Motor neuron (in vitro differentiated cells): ENCODE measurements at regions not wholly inside any gene's neighbourhood (a gene's known extent, or its start where the extent isn't known, plus 50 kb on each side); places are given as distances from the start of the nearest gene placed in this dataset.

Experiments
- ATAC-seq, 8 experiments: fragments of 200-7000 bp; cut with Tn5 transposase; replicated peaks in 6 of 8; 2 replicates each; pipeline ENCODE4 v1.8.0; 2021; ENCODE audit warnings: mild to moderate bottlenecking in 8 of 8, moderate library complexity in 8 of 8
- H3K27ac ChIP-seq, 2 donors: fragments of 250-450 bp; sonication (Bioruptor Pico); 2 replicates each; pipeline ENCODE4 v1.9.0; 2021; ENCODE audit warnings: antibody characterized with exemption in 2 of 2, mild to moderate bottlenecking in 2 of 2, moderate library complexity in 1 of 2
- H3K4me1 ChIP-seq, 2 donors: fragments of 250-450 bp; sonication (Bioruptor Pico); replicated peaks in 1 of 2; 2 replicates each; pipeline ENCODE4 v1.6.1; 2021; ENCODE audit warnings: antibody characterized with exemption in 2 of 2, mild to moderate bottlenecking in 2 of 2, moderate library complexity in 1 of 2
- H3K4me3 ChIP-seq, 5 donors: fragments of 250-450 bp; sonication (Bioruptor Pico); 2 replicates each; pipeline ENCODE4 v1.9.0; 2021; ENCODE audit warnings: antibody characterized with exemption in 5 of 5, mild to moderate bottlenecking in 5 of 5, moderate library complexity in 4 of 5
- WGBS, 10 experiments: fragments of 450-650 bp; shearing (Covaris generic); methylation state at CpG; one replicate each; pipeline ENCODE4 v1.0.0; 2022; 5-methylcytosine and 5-hydroxymethylcytosine counted together
- in situ Hi-C, 9 experiments: fragments of 400-800 bp; cut with MboI; loops; one replicate each; pipeline ENCODE4 v1.15.0; 2021; ENCODE audit warnings: low sequenced_read_pairs in 9 of 9, low pct_unique_long_range_greater_than_20kb in 2 of 9; ENCODE audit not compliant: unreplicated experiment in 9 of 9

DNA sequence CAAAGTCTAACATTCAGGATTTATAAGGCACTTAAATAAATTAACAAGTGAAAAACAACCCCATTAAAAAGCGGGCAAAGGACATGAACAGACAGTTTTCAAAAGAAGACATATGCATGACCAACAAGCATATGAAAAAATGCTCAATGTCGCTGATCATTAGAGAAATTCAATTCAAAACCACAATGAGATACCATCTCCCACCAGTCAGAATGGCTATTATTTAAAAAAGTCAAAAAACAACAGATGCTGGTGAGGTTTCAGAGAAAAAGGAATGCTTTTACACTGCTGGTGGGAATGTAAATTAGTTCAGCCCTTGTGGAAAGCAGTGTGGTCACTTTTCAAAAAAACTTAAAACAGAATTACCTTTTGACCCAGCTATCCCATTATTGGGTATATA is 60.7 kb upstream of the BDKRB2 start:
- peaks cover 0 to 9% of the 10 kb centered on the region in 2 donors for H3K4me1 ChIP-seq
- no peak overlapping the region for H3K27ac ChIP-seq
- no peak for ATAC-seq
- H3K4me3 ChIP-seq: no peak overlapping the region
- in situ Hi-C loops: no loop called here
- WGBS, 10 experiments: 6 to 100% (median 66%) methylated on average over 1 to 2 of the region's 2 CpGs

GRCh38 chr14:96145116-96145864 is 59.3 kb upstream of the BDKRB2 start:
- ATAC-seq: peak in 2 of 8 experiments; percentile 35 to 68
- 3 to 95% (median 69%) methylated on average over 3 to 6 of the region's 6 CpGs; no CpG with 5 or more reads in 1 of the 10 experiments for WGBS, 10 experiments
- Histone ChIP-seq H3K4me1 (peaks cover 0 to 9% of the 10 kb centered on the region in 2 donors), H3K27ac (no peak overlapping the region), H3K4me3 (no peak overlapping the region)
- in situ Hi-C loops: no loop called here

GRCh38 chr14:96146131-96146771 is 58.4 kb upstream of the BDKRB2 start:
- peak overlapping the region in 1 of 2 donors; percentile 70 for H3K27ac ChIP-seq
- no peak overlapping the region for H3K4me3 ChIP-seq
- in situ Hi-C loops: no loop called here
- peaks cover 0 to 9% of the 10 kb centered on the region in 2 donors for H3K4me1 ChIP-seq
- ATAC-seq: peak; percentile 66 to 99 (median 82)
- 50 to 100% (median 83%) methylated on average over 1 to 4 of the region's 4 CpGs; no CpG with 5 or more reads in 1 of the 10 experiments for WGBS, 10 experiments

GRCh38 chr14:96148631-96149030 is 56.0 kb upstream of the BDKRB2 start:
- Histone ChIP-seq H3K4me1 (peaks cover 0 to 9% of the 10 kb centered on the region in 2 donors), H3K27ac (no peak overlapping the region), H3K4me3 (no peak overlapping the region)
- in situ Hi-C loops: no loop called here
- WGBS, 10 experiments: 40 to 100% (median 83%) methylated on average over 1 to 3 of the region's 3 CpGs; no CpG with 5 or more reads in 6 of the 10 experiments
- ATAC-seq: no peak

- no peak for ATAC-seq
- H3K4me3 ChIP-seq: no peak overlapping the region
- WGBS, 10 experiments: 0 to 83% (median 80%) methylated on average over 1 of the region's 4 CpGs; no CpG with 5 or more reads in 7 of the 10 experiments
- in situ Hi-C loops: no loop called here
- peaks cover 0 to 9% of the 10 kb centered on the region in 2 donors for H3K4me1 ChIP-seq
- no peak overlapping the region for H3K27ac ChIP-seq
Measured at GRCh38 chr14:96149131-96149530, 55.5 kb upstream of the BDKRB2 start.

- ATAC-seq: no peak
- in situ Hi-C loops: no loop called here
- H3K4me1 ChIP-seq: peaks cover 0 to 9% of the 10 kb centered on the region in 2 donors
- no peak overlapping the region for H3K27ac ChIP-seq
- H3K4me3 ChIP-seq: no peak overlapping the region
- 50 to 85% (median 75%) methylated on average over 2 to 3 of the region's 3 CpGs; no CpG with 5 or more reads in 2 of the 10 experiments for WGBS, 10 experiments
Measured at GRCh38 chr14:96150214-96150613, 54.4 kb upstream of the BDKRB2 start.

GRCh38 chr14:96151242-96151641 is 53.4 kb upstream of the BDKRB2 start:
- peaks cover 0 to 5% of the 10 kb centered on the region in 2 donors for H3K4me1 ChIP-seq
- no peak overlapping the region for H3K4me3 ChIP-seq
- no peak for ATAC-seq
- in situ Hi-C loops: no loop called here
- 20 to 100% (median 62%) methylated on average over 1 to 9 of the region's 13 CpGs; no CpG with 5 or more reads in 3 of the 10 experiments for WGBS, 10 experiments
- H3K27ac ChIP-seq: no peak overlapping the region

DNA sequence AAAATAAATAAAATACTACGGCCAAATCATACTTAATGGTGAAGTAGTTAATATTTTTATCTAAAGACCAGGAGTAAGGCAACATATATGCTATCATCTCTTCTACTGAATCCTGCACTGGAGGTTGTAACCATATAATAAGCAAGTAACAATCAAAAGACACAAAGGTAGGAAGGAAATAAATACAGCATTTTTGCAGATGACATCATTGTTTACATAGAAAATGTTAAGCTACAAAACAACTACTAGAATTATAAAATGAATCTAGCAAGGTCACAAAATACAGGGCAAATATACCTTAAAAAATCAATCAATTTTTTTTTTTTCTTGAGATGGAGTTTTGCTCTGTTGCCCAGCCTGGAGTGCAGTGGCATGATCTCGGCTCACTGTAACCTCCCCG is 51.6 kb upstream of the BDKRB2 start:
- 89 to 100% (median 96%) methylated on average over 1 to 3 of the region's 3 CpGs; no CpG with 5 or more reads in 2 of the 10 experiments for WGBS, 10 experiments
- no peak for ATAC-seq
- in situ Hi-C loops: no loop called here
- Histone ChIP-seq H3K4me1 (no peaks in the 10 kb centered on the region), H3K4me3 (no peak overlapping the region), H3K27ac (no peak overlapping the region)
